ENCODE measurements at regions not wholly inside any gene's neighbourhood (a gene's known extent, or its start where the extent isn't known, plus 50 kb on each side); places are given as distances from the start of the nearest gene placed in this dataset.

DNA sequence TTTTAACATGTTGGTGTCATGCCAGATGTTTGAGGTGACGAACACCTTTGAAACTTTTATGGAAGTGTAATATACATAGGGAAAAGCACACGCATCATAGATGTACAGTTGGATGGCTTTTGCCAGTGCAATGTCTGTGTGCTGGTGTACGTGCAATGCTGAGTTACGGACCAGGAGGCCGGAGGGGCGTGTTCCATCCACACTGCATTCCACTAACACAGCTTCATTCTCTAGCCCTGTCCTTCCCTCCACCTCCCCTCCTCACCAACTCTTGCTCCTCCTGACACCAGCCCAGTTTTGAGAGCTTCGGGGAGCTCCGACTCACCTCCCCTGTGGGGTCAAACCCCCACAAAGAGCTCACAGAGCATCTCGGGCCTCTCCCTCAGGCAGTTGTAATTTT lies 358.8 kb downstream of the C16orf95 start:
- DNase-seq (ENCODE audit: low read depth): no peak

GRCh38 chr16:86959091-86959651 lies 358.0 kb downstream of the C16orf95 start:
- no peak for DNase-seq (ENCODE audit: low read depth)

GRCh38 chr16:86959729-86960128 lies 357.5 kb downstream of the C16orf95 start:
- DNase-seq (ENCODE audit: low read depth): no peak

GRCh38 chr16:86960266-86960665 lies 356.9 kb downstream of the C16orf95 start:
- DNase-seq (ENCODE audit: low read depth): no peak

- DNase-seq (ENCODE audit: low read depth): no peak
These were observed 356.0 kb downstream of the C16orf95 start for GRCh38 chr16:86961171-86961601.

DNA sequence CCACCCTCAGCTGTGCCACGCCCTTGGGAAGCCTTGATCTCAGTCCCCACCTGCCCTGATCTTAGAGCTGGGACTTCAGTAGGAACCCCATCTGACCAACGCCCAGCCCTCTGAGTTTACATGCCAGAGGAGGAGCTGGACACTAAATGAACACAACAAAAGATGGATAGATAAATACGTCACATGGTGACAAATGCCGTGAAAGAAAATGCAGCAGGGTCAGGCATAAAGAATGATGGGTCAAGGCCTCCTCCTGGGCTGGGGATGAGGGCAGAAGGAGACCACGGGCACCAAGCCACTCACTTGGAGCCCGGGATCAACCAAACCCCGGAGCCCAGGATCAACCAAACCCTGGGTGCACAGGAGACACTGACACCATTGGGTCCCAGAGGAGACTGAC lies 354.9 kb downstream of the C16orf95 start:
- DNase-seq (ENCODE audit: low read depth): no peak

DNA sequence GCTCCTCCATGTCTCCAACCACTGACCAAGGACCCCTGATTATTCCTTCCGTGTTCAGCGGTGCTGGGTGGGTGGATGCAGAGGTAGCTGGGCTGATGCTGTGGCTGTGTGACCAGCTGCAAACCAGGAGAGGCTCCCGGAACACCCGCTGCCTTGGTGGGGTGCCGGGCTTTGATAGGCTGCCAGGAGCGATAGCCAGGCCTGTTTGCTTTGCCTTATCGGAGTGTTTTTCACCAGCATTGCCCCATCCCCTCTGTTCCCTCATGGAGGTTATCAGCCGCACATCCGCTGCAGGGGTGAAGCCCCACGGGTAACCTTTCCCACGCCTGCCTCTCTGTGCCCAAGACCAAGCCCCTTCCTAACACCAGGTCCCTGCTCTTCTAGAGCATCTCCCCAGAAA lies 354.3 kb downstream of the C16orf95 start:
- DNase-seq (ENCODE audit: low read depth): no peak

DNA sequence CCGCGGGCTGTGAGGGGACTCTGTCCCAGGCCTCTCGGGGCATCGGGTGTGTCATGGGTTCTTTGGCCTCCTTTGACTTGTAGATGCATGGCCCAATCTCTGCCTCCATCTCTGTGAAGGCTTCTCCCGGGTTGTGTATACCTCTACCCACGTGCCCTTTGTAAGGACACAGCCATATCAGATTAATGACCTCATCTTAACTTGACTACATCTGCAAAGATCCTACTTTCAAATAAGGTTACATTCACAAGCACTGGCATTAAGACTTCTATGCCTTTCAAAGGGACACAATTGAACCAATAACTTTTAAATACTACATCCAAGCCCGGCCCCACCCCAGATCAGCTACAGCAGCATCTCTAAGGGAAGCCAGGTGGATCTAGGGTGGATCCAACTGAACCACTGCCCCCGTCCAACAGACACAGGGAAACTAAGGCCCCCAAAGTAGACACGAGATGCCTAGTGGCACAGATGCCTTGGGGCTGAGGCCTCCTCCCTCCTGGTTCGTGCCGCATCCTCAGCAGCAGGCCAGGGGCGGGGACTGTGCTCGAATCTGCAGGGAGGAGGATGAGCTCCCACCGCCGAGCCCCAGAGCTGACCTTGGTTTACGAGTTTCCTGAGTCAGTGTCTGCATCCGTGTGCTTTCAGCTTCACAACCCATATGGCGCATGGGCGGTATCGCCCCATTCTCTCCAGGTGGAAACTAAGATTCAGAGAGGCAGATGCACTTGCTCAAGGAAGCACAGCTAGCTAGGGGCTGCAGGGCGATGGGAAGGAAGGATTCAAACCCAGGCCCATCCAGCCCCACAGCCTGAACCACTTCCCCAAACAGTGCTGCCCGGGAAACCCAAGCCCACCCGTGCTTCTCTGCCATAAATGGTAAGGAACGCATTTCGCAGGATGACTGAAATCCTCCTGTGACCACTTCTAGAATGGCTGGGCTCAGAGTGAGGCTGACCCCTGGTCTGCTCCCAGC lies 353.3 kb downstream of the C16orf95 start:
- DNase-seq (ENCODE audit: low read depth): no peak

- DNase-seq (ENCODE audit: low read depth): no peak
These were observed 352.4 kb downstream of the C16orf95 start for GRCh38 chr16:86964796-86965241.

GRCh38 chr16:86965331-86965730 lies 351.9 kb downstream of the C16orf95 start:
- no peak for DNase-seq (ENCODE audit: low read depth)

DNA sequence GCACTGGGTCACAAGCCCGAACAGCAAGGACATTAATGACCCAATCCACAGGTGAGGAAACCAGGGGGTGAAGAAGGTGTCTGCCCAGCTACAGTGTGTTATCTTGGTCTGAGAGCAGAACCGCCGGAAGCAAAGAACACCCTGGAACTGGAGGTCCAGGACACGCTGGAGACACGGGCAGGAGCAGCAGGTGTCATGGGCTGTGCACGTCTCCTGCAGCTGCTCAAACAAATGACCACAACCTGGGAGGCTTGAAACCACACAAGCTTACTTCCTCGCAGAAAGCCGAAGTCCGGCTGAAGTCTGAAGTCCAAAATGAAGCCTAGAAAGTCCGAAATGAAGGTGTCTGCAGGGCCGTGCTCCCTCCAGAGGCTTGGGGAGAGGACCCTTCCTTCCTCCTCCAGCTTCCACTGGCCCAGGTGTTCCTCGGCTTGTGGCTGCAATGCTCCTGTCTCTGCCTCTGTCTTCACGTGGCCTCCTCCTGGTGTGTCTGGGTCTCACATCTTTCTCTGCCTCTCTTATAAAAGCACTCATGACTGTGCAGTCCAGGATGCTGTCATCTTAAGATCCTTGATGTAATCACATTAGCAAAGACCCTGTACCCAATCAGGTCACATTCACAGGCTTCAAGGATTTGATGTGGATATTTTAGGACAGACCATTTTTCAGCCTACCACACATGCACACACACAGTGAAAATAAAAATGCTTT lies 351.2 kb downstream of the C16orf95 start:
- no peak for DNase-seq (ENCODE audit: low read depth)

GRCh38 chr16:86966777-86967176 lies 350.4 kb downstream of the C16orf95 start:
- no peak for DNase-seq (ENCODE audit: low read depth)

GRCh38 chr16:86968866-86969265 lies 348.3 kb downstream of the C16orf95 start:
- no peak for DNase-seq (ENCODE audit: low read depth)

- no peak for DNase-seq (ENCODE audit: low read depth)
These were observed 347.5 kb downstream of the C16orf95 start for GRCh38 chr16:86969716-86970115.

DNA sequence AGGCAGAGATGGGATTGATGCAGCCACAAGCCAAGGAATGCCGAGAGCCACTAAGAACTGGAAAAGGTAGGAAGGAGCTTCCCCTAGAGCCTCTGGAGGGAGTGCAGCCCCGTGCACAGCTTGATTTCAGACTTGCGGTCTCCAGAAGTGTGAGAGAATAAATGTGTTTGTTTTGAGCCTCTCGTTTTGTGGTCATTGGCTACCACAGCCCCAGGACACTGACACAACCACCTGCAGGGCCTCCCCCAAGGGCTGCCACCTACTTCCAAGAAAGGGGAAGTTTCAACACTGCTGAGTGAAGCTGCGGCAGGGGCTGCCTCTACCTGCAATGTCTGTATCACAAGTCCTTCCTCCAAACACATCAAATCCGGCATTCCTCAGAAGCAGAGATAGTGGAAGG lies 346.9 kb downstream of the C16orf95 start:
- DNase-seq (ENCODE audit: low read depth): no peak

DNA sequence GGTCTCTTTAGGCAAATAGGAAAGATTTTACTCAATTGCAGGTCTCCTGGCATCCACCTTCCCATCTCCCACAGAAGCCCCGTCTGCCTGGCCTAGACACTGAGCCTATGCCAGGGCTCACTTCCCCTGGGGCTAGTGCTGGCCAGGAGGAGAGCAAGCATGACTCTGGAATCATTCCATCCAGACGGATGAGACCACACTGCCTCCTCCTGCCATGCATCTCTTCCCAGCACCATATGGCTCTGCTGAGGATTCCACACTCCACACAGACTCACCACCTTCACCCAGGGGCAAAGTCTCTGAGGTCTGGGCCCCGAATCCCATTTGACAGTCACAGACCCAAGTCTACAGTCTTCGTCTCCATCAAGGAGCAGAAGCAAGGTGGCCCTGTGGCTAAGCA lies 346.5 kb downstream of the C16orf95 start:
- DNase-seq (ENCODE audit: low read depth): no peak

GRCh38 chr16:86971251-86971650 lies 345.9 kb downstream of the C16orf95 start:
- DNase-seq (ENCODE audit: low read depth): no peak

GRCh38 chr16:86974120-86974519 lies 343.1 kb downstream of the C16orf95 start:
- no peak for DNase-seq (ENCODE audit: low read depth)

DNA sequence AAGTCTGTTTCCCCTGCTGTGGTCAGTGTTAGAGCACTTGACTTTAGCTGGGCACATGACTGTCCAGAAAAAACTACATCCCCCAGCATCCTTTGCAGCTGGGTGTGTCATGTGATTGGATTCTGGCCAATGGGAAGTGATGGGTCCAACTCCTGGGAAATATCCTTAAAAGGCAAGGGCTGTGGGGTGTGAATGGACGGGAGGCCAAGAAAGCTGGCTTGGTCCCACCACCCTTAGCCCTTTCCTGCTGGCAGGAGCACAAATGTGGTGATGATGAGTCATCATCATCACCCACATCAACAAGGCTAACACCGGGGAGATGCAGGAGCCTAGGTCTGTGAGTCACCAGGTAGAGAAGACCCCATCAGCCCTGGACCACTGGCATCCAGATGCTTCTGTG lies 341.7 kb downstream of the C16orf95 start:
- no peak for DNase-seq (ENCODE audit: low read depth)

GRCh38 chr16:86977076-86977676 lies 340.0 kb downstream of the C16orf95 start:
- DNase-seq (ENCODE audit: low read depth): no peak

- DNase-seq (ENCODE audit: low read depth): no peak
These were observed 338.7 kb downstream of the C16orf95 start for GRCh38 chr16:86978445-86979030.

- DNase-seq (ENCODE audit: low read depth): no peak
These were observed 338.1 kb downstream of the C16orf95 start for GRCh38 chr16:86979061-86979460.
